ENCODE measurements at regions not wholly inside any gene's neighbourhood (a gene's known extent, or its start where the extent isn't known, plus 50 kb on each side); places are given as distances from the start of the nearest gene placed in this dataset.

DNA sequence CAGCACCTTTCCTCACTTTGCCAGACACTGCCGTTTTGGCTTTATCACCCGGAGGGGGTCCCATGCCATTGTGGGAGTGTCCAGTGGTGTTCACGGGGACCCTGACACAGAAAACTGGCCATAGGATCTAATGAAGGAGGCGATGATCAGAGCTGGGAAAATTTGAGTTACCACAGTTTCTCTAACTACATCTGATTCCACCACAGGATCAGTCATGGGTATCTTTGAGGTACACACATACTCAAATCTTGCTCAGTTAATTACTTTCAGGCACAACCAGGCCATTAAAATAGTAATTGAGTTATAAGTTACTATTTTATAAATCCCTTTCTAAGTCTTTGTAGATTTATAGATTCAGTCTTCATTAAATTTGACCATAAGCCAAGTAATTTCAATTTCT is 215.1 kb downstream of the PRL start:
- DNase-seq (ENCODE audit: insufficient read length, low spot score) (no peak), FAIRE-seq (no peak)
- no peak for TF ChIP-seq CTCF (IDR thresholded peaks at IDR 0.05; ENCODE audit: insufficient read depth, missing control alignments)

- FAIRE-seq (peak; percentile 97), DNase-seq (ENCODE audit: insufficient read length, low spot score) (no peak)
- no peak for TF ChIP-seq CTCF (IDR thresholded peaks at IDR 0.05; ENCODE audit: insufficient read depth, missing control alignments)
Observed at GRCh38 chr6:22082218-22082617, 214.6 kb downstream of the PRL start.

DNA sequence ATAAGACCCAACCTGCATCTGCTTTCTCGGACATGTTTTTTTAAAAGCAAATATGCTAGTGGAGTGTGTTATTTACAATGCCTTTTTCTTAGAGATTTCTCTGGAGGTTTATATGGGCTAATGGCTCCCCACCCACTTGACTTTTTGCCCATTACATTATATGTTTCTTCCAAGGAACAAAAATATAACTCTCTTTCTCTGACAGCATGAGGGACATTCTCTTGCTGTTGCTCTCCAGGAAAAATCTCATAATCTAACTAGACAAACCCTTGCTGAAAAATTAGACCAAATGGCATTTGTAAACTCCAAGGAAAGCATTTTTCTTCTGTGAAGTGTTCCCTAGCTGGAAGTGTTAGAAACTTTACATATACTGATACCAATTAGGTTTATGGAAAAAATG is 213.7 kb downstream of the PRL start:
- DNase-seq (ENCODE audit: insufficient read length, low spot score) (no peak), FAIRE-seq (no peak)
- TF ChIP-seq CTCF (IDR thresholded peaks at IDR 0.05; ENCODE audit: insufficient read depth, missing control alignments), result no peak

DNA sequence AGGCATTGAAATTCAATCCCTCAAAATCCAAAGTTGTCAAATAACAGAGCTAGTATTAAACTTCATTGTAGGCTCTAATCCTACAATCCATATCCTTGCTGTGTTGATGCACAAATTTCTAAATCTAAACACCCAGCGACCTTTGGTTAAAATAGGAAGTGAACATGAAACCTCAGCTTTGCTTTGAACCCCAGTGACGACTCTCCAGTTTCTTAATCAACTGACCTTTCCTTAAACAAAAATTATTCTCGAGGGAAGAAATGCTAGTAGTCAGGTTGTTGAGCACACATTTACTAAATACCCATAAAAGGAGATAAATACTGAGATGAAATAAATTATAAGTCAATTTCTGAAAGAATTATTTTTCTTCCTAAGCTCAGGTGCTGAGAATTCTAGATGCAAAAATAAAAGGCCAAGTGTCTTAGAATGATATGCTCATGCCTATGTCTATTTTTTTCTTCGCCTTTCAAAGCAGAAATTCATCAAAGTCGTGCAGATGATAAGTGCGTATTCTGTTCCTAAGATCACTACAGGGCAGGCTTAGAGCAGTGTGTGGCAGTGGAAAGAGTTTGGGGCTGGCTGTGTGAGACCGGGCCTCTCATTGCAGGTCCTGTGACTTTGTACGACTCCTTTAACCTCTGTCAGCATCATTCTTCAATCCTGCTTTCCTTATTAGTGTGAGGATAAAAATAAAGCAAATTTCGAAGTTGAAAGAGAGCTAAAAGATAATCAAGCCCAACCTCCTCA is 208.7 kb downstream of the PRL start:
- TF ChIP-seq CTCF (IDR thresholded peaks at IDR 0.05; ENCODE audit: insufficient read depth, missing control alignments), result no peak
- DNase-seq (ENCODE audit: insufficient read length, low spot score), result no peak
- no peak for FAIRE-seq

DNA sequence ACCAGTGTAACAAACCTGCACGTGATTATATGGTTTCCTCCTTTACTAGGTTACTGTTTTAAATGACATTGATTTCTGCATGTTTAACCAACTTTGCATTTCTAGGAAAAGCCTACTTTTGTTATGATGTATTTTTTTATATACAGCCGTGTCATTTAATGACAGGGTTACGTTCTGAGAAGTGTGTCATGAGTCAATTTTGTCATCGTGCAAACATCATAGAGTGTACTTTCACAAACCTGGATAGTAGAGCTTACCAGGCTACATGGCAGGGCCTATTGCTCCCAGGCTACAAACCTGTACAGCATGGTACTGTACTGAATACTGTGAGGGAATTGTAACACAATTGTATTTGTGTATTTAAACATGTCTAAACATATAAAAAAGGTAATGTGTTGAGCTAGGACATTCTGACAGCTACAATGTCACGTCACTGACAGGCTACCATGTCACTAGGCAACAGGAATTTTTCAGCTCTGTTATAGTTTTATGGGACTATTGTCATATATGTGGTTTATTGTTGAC is 205.3 kb downstream of the PRL start:
- no peak for FAIRE-seq
- no peak for TF ChIP-seq CTCF (IDR thresholded peaks at IDR 0.05; ENCODE audit: insufficient read depth, missing control alignments)
- no peak for DNase-seq (ENCODE audit: insufficient read length, low spot score)

DNA sequence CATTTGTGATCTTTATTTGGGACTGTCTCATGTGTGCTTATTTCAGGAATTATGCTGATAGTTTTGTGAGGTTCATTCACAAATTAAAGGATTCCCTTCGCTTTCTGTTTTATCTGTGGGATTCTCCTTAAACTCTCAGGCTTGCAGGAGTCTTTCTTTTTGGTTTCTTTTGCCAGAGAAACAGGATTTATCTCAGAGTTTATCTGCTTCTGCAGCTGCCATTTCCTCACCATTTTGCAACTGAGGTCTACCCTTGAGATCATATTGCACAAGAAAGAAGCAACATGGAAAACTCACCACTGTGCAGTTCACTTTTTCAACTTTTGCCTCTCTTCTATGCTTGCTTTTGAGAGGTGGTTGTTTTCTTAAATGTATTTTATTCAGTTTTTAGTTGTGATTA is 201.0 kb downstream of the PRL start:
- FAIRE-seq (no peak), DNase-seq (ENCODE audit: insufficient read length, low spot score) (no peak)
- TF ChIP-seq CTCF (IDR thresholded peaks at IDR 0.05; ENCODE audit: insufficient read depth, missing control alignments), result no peak

DNA sequence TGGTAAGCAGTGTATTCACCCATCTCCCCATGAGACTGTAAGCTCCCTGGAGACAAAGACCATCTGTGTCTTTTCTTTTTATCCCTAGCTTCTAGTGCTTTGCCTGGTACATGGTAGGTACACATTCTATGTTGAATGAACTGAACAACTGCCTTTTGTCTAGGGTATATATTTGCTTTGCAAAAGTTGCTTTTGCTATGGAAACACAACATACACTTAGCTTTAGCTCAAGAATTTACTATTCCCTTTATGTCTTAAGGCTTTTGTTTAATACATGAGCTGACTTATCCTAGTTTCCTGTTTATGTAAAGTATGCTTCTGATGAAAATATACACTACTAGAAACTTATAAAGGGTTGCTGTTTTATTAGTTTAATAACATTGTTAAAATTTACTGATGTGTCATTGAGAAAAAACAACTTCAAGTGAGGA is 198.2 kb downstream of the PRL start:
- no peak for DNase-seq (ENCODE audit: insufficient read length, low spot score)
- FAIRE-seq, result peak; percentile 87
- TF ChIP-seq CTCF (IDR thresholded peaks at IDR 0.05; ENCODE audit: insufficient read depth, missing control alignments), result no peak
